IMR-90 (cell line): ENCODE measurements at regions not wholly inside any gene's neighbourhood (a gene's known extent, or its start where the extent isn't known, plus 50 kb on each side); places are given as distances from the start of the nearest gene placed in this dataset.

ENCODE experiments used
- ATAC-seq: fragments of 200-7000 bp; cut with Tn5 transposase; 2 replicates; pipeline ENCODE4 v1.9.1; 2020; ENCODE audit warnings: low read depth, mild to moderate bottlenecking, moderate library complexity
- BruUV-seq: library from RNA; stranded (reverse); fragments of 400-500 nt; replicated peaks from 2 replicates; lab custom pipeline; 2021; lab: Mats Ljungman, UMichigan
- CTCF ChIA-PET: fragments of 300-600 bp; formaldehyde crosslinking; extraction: SDS; loops from one replicate; lab custom pipeline; 2021; ENCODE audit warnings: antibody characterized with exemption; lab: Yijun Ruan, JAX
- POLR2A ChIA-PET: fragments of 300-600 bp; sonication (Branson Sonifier 250); formaldehyde crosslinking; loops from one replicate; lab custom pipeline; 2022; ENCODE audit warnings: antibody characterized with exemption; ENCODE audit not compliant: unreplicated experiment; lab: Charles Lee
- DNase-seq: peaks from one replicate; pipeline ENCODE4 v3.0.0; 2013
- H2AFZ ChIP-seq: replicated peaks from 2 replicates; pipeline ENCODE3; 2013; ENCODE audit warnings: low read length, mild to moderate bottlenecking; ENCODE audit not compliant: poor library complexity
- H2AK5ac ChIP-seq: 2 replicates; pipeline ENCODE4 v1.6.1; 2013; ENCODE audit warnings: low read depth, low read length, inconsistent platforms
- H2AK9ac ChIP-seq: replicated peaks from 2 replicates; pipeline ENCODE3; 2013; ENCODE audit warnings: mild to moderate bottlenecking, low read depth, low read length, moderate library complexity; ENCODE audit not compliant: poor library complexity
- H2BK120ac ChIP-seq: 2 replicates; pipeline ENCODE4 v1.6.1; 2013; ENCODE audit warnings: low read depth, low read length, inconsistent platforms
- H2BK15ac ChIP-seq: 3 replicates; pipeline ENCODE4 v1.6.1; 2013; ENCODE audit warnings: low read depth, low read length, inconsistent platforms
- H2BK20ac ChIP-seq: 2 replicates; pipeline ENCODE4 v1.6.1; 2013; ENCODE audit warnings: low read depth, mild to moderate bottlenecking, inconsistent platforms, low read length, moderate library complexity
- H2BK5ac ChIP-seq: 2 replicates; pipeline ENCODE4 v1.6.1; 2013; ENCODE audit warnings: mild to moderate bottlenecking, low read depth, low read length, inconsistent platforms; ENCODE audit not compliant: poor library complexity, severe bottlenecking
- H3K14ac ChIP-seq: replicated peaks from 2 replicates; pipeline ENCODE4 v1.6.1; 2013; ENCODE audit warnings: low read depth, low read length, inconsistent platforms
- H3K18ac ChIP-seq: 2 replicates; pipeline ENCODE4 v1.6.1; 2013; ENCODE audit warnings: low read depth, low read length, control low read depth
- H3K23ac ChIP-seq: 2 replicates; pipeline ENCODE4 v1.6.1; 2013; ENCODE audit warnings: low read depth, low read length, inconsistent platforms
- H3K27ac ChIP-seq: 2 replicates; pipeline ENCODE4 v1.5.1; 2013; ENCODE audit warnings: mild to moderate bottlenecking, control low read depth, low read length; ENCODE audit not compliant: insufficient read depth
- H3K27me3 ChIP-seq: 2 replicates; pipeline ENCODE4 v1.6.1; 2013; ENCODE audit warnings: low read length; ENCODE audit not compliant: control insufficient read depth, insufficient read depth
- H3K36me3 ChIP-seq: 2 replicates; pipeline ENCODE4 v1.6.1; 2013; ENCODE audit warnings: low read length, mixed read lengths; ENCODE audit not compliant: control insufficient read depth, insufficient read depth
- H3K4ac ChIP-seq: 2 replicates; pipeline ENCODE4 v1.6.1; 2013; ENCODE audit warnings: low read depth, low read length, inconsistent platforms
- H3K4me1 ChIP-seq: 2 replicates; pipeline ENCODE4 v1.6.1; 2013; ENCODE audit warnings: low read length, mixed read lengths; ENCODE audit not compliant: control insufficient read depth, insufficient read depth
- H3K4me2 ChIP-seq: 2 replicates; pipeline ENCODE4 v1.6.1; 2013; ENCODE audit warnings: low read depth, mild to moderate bottlenecking, control low read depth, low read length, moderate library complexity
- H3K4me3 ChIP-seq: 2 replicates; pipeline ENCODE4 v1.5.1; 2013; ENCODE audit warnings: low read depth, mild to moderate bottlenecking, control low read depth, low read length, moderate library complexity; ENCODE audit not compliant: insufficient read depth
- H3K56ac ChIP-seq: 2 replicates; pipeline ENCODE4 v1.6.1; 2013; ENCODE audit warnings: low read length, inconsistent platforms; ENCODE audit not compliant: insufficient read depth; ENCODE audit errors: extremely low read depth
- H3K79me1 ChIP-seq, 2 experiments: 2 replicates each; pipeline ENCODE4 v1.6.1; 2013; ENCODE audit warnings: low read length in 2 of 2, inconsistent platforms in 1 of 2, low read depth in 1 of 2
- H3K9ac ChIP-seq: 2 replicates; pipeline ENCODE4 v1.6.1; 2013; ENCODE audit warnings: low read depth, low read length, control low read depth
- H3K9me1 ChIP-seq: 2 replicates; pipeline ENCODE4 v1.6.1; 2013; ENCODE audit warnings: low read length, inconsistent platforms; ENCODE audit not compliant: insufficient read depth
- H3K9me3 ChIP-seq: 2 replicates; pipeline ENCODE4 v1.6.1; 2013; ENCODE audit warnings: low read length; ENCODE audit not compliant: control insufficient read depth, insufficient read depth
- H4K20me1 ChIP-seq: 2 replicates; pipeline ENCODE4 v1.6.1; 2013; ENCODE audit warnings: low read length, inconsistent platforms; ENCODE audit not compliant: insufficient read depth
- H4K5ac ChIP-seq: 2 replicates; pipeline ENCODE4 v1.6.1; 2013; ENCODE audit warnings: mild to moderate bottlenecking, low read depth, low read length, control low read depth
- H4K8ac ChIP-seq, 2 experiments: 2 replicates each; pipeline ENCODE4 v1.6.1; 2013; ENCODE audit warnings: low read depth in 2 of 2, low read length in 2 of 2, control low read depth in 1 of 2, inconsistent platforms in 1 of 2
- H4K91ac ChIP-seq: 2 replicates; pipeline ENCODE4 v1.6.1; 2013; ENCODE audit warnings: low read depth, low read length, inconsistent platforms; ENCODE audit not compliant: insufficient read depth
- CHD1 ChIP-seq: IDR thresholded peaks from 2 replicates; pipeline ENCODE4 v1.6.1; 2012; ENCODE audit warnings: low read depth, low read length, improper control_type of control experiment
- WGBS, 2 experiments: methylation state at CpG; one replicate each; pipeline versions ENCODE4 v1.1.5 to v1.1.7; 2013; ENCODE audit warnings: missing lambda C conversion rate in 2 of 2; ENCODE audit not compliant: insufficient read length in 1 of 2; ENCODE audit errors: extremely low coverage in 2 of 2; 5-methylcytosine and 5-hydroxymethylcytosine counted together
- dilution Hi-C: fragments of 300-500 bp; cut with HindIII; formaldehyde crosslinking; loops from one replicate; pipeline ENCODE4 v1.14.3; 2018; ENCODE audit warnings: low sequenced_read_pairs; ENCODE audit not compliant: unreplicated experiment
- in situ Hi-C: fragments of 300-500 bp; cut with MboI; formaldehyde crosslinking; loops from 3 replicates; pipeline ENCODE4 v1.14.3; 2019; ENCODE audit warnings: low sequenced_read_pairs, inconsistent platforms, mixed read lengths
- intact Hi-C: fragments of 100-400 bp; cut with micrococcal nuclease; formaldehyde crosslinking; loops from 2 replicates; pipeline ENCODE4 v1.10.0; 2022

DNA sequence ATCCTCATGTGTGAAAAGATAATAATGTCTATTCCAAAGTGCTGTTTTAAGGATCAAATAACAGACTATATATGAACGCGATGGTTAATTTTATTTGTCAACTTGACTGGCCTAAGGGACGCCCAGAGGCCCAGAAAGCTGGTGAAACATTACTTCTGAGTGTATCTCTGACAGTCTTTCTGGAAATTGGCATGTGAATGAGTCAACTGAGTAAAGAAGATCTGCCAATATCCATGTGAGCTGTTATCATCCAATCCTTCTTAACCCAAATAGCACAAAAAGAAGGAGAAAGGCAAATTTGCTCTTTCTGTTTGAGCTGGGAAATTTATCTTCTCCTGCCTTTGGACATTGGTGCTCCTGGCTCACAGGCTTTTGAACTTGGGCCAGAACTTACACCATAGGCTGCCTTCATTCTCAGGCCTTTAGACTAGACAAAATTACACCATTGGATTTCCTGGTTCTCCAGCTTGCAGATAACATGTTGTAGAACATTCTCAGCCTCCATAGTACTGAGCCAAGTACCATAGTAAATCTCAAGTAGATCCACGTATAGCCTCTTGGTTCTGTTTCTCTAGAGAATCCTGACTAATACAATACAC is 114.7 kb upstream of the DOCK10 start:
- DNase-seq (no peak), ATAC-seq (no peak)
- Histone ChIP-seq H3K9ac (no peak overlapping the region), H2AK5ac (no peak overlapping the region), H3K4me2 (no peak overlapping the region), H4K5ac (no peak overlapping the region), H3K36me3 (no peaks in the 10 kb centered on the region), H4K20me1 (no peaks in the 10 kb centered on the region), H3K27me3 (no peaks in the 10 kb centered on the region), H3K4ac (no peak overlapping the region), H2BK120ac (no peak overlapping the region), H2BK20ac (no peak overlapping the region), H3K9me3 (no peaks in the 10 kb centered on the region), H2AFZ (no peak overlapping the region), H4K8ac (no peak overlapping the region), H4K91ac (no peak overlapping the region), H2BK15ac (no peak overlapping the region), H3K9me1 (no peaks in the 10 kb centered on the region), H3K18ac (no peak overlapping the region), H3K79me1 (no peaks in the 10 kb centered on the region), H3K4me1 (no peaks in the 10 kb centered on the region), H3K23ac (no peak overlapping the region), H3K4me3 (no peak overlapping the region), H2BK5ac (no peak overlapping the region), H3K14ac (no peak overlapping the region), H3K56ac (no peak overlapping the region), H2AK9ac (no peak overlapping the region), H3K27ac (no peak overlapping the region)
- WGBS, 2 experiments: no CpG with 5 or more reads among the region's 4 CpGs
- ChIA-PET CTCF (no interaction called here), POLR2A (no interaction called here)
- dilution Hi-C loops: no loop called here
- in situ Hi-C loops: no loop called here
- BruUV-seq: no TSS peak
- intact Hi-C loops: no loop called here
- no peak for TF ChIP-seq CHD1
